MM.1S (cell line): ENCODE measurements at regions not wholly inside any gene's neighbourhood (a gene's known extent, or its start where the extent isn't known, plus 50 kb on each side); places are given as distances from the start of the nearest gene placed in this dataset.

Experiments
- DNase-seq: peaks from one replicate; pipeline ENCODE4 v3.0.0-alpha.2; 2015
- H2AFZ ChIP-seq: fragments of 300-600 bp; sonication (generic); 2 replicates; pipeline ENCODE4 v1.6.0; 2016; ENCODE audit warnings: antibody characterized with exemption, low read length
- H3F3A ChIP-seq: fragments of 300-600 bp; sonication (generic); 2 replicates; pipeline ENCODE4 v1.6.1; 2016; ENCODE audit warnings: mild to moderate bottlenecking, antibody characterized with exemption, low read length, moderate library complexity, mixed read lengths; ENCODE audit not compliant: insufficient read depth
- H3K27ac ChIP-seq: fragments of 300-600 bp; sonication (generic); 2 replicates; pipeline ENCODE4 v1.5.1; 2016; ENCODE audit warnings: mild to moderate bottlenecking, low read length
- H3K27me3 ChIP-seq: fragments of 300-600 bp; sonication (generic); replicated peaks from 2 replicates; pipeline ENCODE4 v1.6.0; 2016; ENCODE audit warnings: low read length; ENCODE audit not compliant: insufficient read depth
- H3K36me3 ChIP-seq: fragments of 300-600 bp; sonication (generic); replicated peaks from 2 replicates; pipeline ENCODE4 v1.6.1; 2016; ENCODE audit warnings: mild to moderate bottlenecking, low read length, mixed read lengths; ENCODE audit not compliant: insufficient read depth
- H3K4me1 ChIP-seq: fragments of 300-600 bp; sonication (generic); 2 replicates; pipeline ENCODE4 v1.6.1; 2016; ENCODE audit warnings: low read length, mixed read lengths
- H3K4me2 ChIP-seq: fragments of 300-600 bp; sonication (generic); 2 replicates; pipeline ENCODE4 v1.6.0; 2016; ENCODE audit warnings: low read depth, low read length
- H3K4me3 ChIP-seq: fragments of 300-600 bp; sonication (generic); 2 replicates; pipeline ENCODE4 v1.5.1; 2016; ENCODE audit warnings: low read length, mixed read lengths
- H3K79me2 ChIP-seq: fragments of 300-600 bp; sonication (generic); 2 replicates; pipeline ENCODE4 v1.6.1; 2016; ENCODE audit warnings: mixed run types, low read length, mixed read lengths
- H3K9ac ChIP-seq: fragments of 300-600 bp; sonication (generic); 2 replicates; pipeline ENCODE4 v1.6.1; 2016; ENCODE audit warnings: low read length, mixed read lengths
- H3K9me2 ChIP-seq: fragments of 300-600 bp; sonication (generic); replicated peaks from 2 replicates; pipeline ENCODE4 v1.6.1; 2016; ENCODE audit warnings: mild to moderate bottlenecking, low read length, mixed read lengths; ENCODE audit not compliant: insufficient read depth
- H3K9me3 ChIP-seq: fragments of 300-600 bp; sonication (generic); replicated peaks from 2 replicates; pipeline ENCODE4 v1.6.1; 2016; ENCODE audit warnings: mild to moderate bottlenecking, low read length, mixed read lengths; ENCODE audit not compliant: insufficient read depth
- H4K20me1 ChIP-seq: fragments of 300-600 bp; sonication (generic); 2 replicates; pipeline ENCODE4 v1.6.1; 2016; ENCODE audit warnings: mild to moderate bottlenecking, low read length, moderate library complexity, mixed read lengths; ENCODE audit not compliant: insufficient read depth
- EZH2 ChIP-seq: fragments of 300-600 bp; sonication (generic); optimal IDR thresholded peaks from 2 replicates; pipeline ENCODE3; 2017; ENCODE audit warnings: low read depth, mild to moderate bottlenecking, antibody characterized with exemption, low read length, mixed read lengths
- EZH2phosphoT487 ChIP-seq: fragments of 300-600 bp; sonication (generic); IDR thresholded peaks from 2 replicates; pipeline ENCODE4 v1.6.1; 2018; ENCODE audit warnings: antibody characterized with exemption, low read length
- TF ChIP-seq, protein P1 (sequence below): fragments of 300-600 bp; sonication (generic); IDR thresholded peaks from 2 replicates; pipeline ENCODE4 v1.5.1; 2016; ENCODE audit warnings: antibody characterized with exemption, low read length, mixed read lengths

- H3F3A ChIP-seq: no peaks in the 10 kb centered on the region
- no peaks in the 10 kb centered on the region for H3K9me3 ChIP-seq
- no peak overlapping the region for H3K9ac ChIP-seq
- no peak overlapping the region for H2AFZ ChIP-seq
- no peaks in the 10 kb centered on the region for H3K36me3 ChIP-seq
- no peak overlapping the region for H3K4me3 ChIP-seq
- H3K27ac ChIP-seq: no peak overlapping the region
- no peaks in the 10 kb centered on the region for H3K79me2 ChIP-seq
- no peaks in the 10 kb centered on the region for H3K9me2 ChIP-seq
- no peaks in the 10 kb centered on the region for H3K4me1 ChIP-seq
- no peak for DNase-seq
- no peak overlapping the region for H3K4me2 ChIP-seq
- TF ChIP-seq EZH2phosphoT487 (no peak), EZH2 (no peak)
- TF ChIP-seq, protein P1, sequence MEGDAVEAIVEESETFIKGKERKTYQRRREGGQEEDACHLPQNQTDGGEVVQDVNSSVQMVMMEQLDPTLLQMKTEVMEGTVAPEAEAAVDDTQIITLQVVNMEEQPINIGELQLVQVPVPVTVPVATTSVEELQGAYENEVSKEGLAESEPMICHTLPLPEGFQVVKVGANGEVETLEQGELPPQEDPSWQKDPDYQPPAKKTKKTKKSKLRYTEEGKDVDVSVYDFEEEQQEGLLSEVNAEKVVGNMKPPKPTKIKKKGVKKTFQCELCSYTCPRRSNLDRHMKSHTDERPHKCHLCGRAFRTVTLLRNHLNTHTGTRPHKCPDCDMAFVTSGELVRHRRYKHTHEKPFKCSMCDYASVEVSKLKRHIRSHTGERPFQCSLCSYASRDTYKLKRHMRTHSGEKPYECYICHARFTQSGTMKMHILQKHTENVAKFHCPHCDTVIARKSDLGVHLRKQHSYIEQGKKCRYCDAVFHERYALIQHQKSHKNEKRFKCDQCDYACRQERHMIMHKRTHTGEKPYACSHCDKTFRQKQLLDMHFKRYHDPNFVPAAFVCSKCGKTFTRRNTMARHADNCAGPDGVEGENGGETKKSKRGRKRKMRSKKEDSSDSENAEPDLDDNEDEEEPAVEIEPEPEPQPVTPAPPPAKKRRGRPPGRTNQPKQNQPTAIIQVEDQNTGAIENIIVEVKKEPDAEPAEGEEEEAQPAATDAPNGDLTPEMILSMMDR: no peak
- no peaks in the 10 kb centered on the region for H3K27me3 ChIP-seq
- no peaks in the 10 kb centered on the region for H4K20me1 ChIP-seq
Measured at GRCh38 chr4:4711902-4712301, 147.6 kb upstream of the MSX1 start.

DNA sequence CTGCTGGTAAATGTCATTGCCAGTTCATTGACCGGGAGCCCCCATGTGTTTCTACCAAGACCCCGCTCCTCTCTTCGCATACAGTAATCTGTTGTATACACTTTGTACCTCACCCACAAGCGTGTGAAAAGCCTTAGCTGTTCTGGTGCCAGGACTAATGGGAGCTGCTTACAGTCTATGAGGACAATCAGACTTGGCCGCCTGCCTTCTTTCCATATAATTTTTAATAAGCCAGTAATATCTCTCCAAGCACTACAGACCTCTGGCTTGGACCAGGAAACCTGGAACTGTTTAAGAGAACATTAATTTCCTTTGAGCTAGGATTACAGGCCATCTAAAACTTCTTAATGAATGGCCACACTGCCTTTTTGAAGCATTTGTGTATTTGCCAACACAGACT lies 149.7 kb upstream of the MSX1 start:
- Histone ChIP-seq H4K20me1 (no peaks in the 10 kb centered on the region), H3K27me3 (no peaks in the 10 kb centered on the region), H3K36me3 (no peaks in the 10 kb centered on the region), H3K9me2 (no peaks in the 10 kb centered on the region), H2AFZ (no peak overlapping the region), H3K4me2 (no peak overlapping the region), H3K27ac (no peak overlapping the region), H3K9me3 (no peaks in the 10 kb centered on the region), H3K4me3 (no peak overlapping the region), H3K79me2 (no peaks in the 10 kb centered on the region), H3F3A (no peaks in the 10 kb centered on the region), H3K4me1 (no peaks in the 10 kb centered on the region), H3K9ac (no peak overlapping the region)
- no peak for DNase-seq
- TF ChIP-seq, protein P1: no peak
- TF ChIP-seq EZH2phosphoT487: no peak
- no peak for TF ChIP-seq EZH2

- DNase-seq: no peak
- no peak overlapping the region for H3K9ac ChIP-seq
Measured at GRCh38 chr4:4704267-4704666, 155.2 kb upstream of the MSX1 start.

More at GRCh38 chr4:4704267-4704666, 155.2 kb upstream of the MSX1 start:
- Histone ChIP-seq H3K4me1 (no peaks in the 10 kb centered on the region), H3K36me3 (no peaks in the 10 kb centered on the region), H3K4me2 (no peak overlapping the region), H3K27ac (no peak overlapping the region), H3K9me2 (no peaks in the 10 kb centered on the region), H3K27me3 (no peaks in the 10 kb centered on the region), H3F3A (no peaks in the 10 kb centered on the region), H2AFZ (no peak overlapping the region), H3K9me3 (no peaks in the 10 kb centered on the region), H3K4me3 (no peak overlapping the region), H4K20me1 (no peaks in the 10 kb centered on the region), H3K79me2 (no peaks in the 10 kb centered on the region)
- TF ChIP-seq, protein P1: no peak
- TF ChIP-seq EZH2phosphoT487: no peak
